NCI-H1092 (cell line): ENCODE measurements at regions not wholly inside any gene's neighbourhood (a gene's known extent, or its start where the extent isn't known, plus 50 kb on each side); places are given as distances from the start of the nearest gene placed in this dataset.
"Not testable (repeated sequence)": the region's sequence is repeated elsewhere in the genome, so short reads cannot be mapped to it uniquely, and the experiment has no call there.

Experiments used
- DNase-seq: peaks from one replicate; lab custom pipeline; 2025; lab: John Stamatoyannopoulos, UW

DNA sequence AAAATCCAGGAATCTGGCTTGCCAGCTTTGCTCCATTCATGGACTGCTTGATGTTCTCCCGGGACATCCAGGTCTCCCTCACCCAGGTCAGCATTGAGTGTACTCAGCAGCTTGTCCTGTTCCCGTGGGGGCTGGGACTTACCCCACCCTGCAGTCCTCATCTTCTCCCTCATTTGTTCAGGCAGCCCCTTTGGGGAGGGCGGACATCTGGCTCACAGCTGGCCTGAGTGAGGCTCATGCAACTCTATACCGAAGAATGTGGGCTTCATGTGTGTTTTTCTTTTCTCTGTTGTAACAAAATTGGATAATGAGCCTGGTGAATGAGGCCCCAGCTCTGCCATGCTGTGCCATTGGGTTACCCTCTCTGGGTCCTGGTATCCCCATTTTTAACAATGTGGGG lies 227.7 kb upstream of the TENM4 start:
- no peak for DNase-seq

DNA sequence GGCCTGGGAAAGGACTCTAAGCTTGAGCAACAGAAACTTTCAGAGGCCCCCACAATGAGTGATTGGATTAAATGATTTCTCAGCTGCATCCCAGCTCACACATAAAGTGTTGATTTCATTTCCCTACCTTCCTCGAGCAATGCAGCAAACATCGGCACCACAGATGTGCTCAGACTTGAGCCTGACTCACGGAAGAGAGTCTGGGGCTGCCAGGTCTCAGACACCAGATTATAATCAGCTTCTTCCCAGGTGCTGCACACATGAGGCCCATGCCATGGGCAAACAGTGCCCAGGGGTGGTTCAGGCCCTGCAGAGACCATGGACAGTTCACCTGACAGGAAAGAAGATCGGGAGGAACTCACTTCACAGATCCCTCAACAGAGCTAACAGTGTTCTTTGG lies 226.6 kb upstream of the TENM4 start:
- DNase-seq, result no peak

DNA sequence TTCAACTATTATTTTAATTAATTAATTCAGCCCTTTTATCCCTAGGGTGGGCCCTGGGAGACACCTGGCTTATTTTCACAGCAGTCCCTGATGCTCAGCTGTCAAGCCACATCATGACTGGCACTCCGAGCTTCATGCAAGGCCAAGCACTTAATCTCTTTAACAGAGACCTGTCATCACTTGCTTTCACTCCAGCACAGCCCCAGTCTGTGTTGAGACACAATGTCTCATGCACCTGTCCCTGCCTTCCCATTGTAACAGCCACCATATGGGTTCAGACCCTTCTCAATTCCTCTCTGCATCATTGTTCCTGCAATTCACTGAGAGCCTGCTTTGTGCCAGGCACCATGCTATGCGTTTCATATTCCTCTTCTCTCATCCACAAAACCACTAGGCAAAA lies 222.2 kb upstream of the TENM4 start:
- DNase-seq, result peak; percentile 40

DNA sequence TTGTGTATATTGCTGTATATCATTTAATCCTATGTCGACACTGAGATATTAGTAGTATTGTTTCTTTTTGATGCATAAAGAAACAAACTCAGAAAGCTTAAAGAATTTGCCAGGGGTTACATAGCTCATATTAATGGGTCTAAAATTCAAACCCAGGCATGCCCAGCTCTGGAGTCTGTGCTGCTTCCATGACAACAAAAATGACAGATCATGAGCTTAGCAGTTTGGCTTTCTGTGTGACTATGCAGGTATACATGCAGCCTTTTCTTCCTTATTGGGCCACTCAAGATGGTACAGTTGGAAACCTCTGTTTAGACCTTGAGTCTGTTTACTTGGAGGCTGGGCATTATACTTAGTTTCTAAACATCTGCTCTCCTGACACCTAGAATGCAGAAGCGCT lies 220.5 kb upstream of the TENM4 start:
- no peak for DNase-seq

DNA sequence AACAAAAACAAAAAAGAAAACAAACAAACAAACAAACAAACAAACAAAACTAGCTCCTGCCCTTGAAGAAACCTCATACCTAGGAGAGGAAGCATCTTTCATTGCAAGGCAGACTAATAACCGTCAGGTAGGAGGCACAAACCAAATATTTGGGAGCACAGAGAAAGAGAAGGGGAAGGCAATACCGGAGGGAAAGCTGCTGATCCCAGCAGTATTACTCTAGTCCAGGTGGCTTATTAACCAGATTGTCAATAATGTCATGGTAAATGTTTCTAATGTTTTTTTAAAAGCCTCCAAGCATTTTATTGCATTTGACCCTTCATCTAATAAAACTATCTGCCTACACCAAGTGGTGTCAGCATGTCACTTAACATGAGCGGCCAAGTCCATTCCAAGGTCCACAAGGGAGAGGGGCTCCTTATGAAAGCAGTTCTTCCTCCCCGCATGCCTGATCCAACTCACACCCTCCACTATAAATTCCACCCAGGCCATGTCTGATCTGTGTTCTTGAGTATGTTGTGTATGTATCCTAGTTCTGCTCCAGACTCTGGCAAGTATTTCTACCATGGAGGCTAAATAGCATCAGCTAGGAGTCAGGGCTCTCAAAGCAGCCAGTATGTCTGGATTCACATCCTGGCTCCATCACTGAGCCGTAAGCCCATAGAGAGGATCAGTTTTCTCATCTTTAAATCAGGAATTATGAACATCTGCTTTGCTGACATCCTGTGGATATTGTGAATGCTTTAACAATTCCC lies 208.1 kb upstream of the TENM4 start:
- DNase-seq, result no peak

DNA sequence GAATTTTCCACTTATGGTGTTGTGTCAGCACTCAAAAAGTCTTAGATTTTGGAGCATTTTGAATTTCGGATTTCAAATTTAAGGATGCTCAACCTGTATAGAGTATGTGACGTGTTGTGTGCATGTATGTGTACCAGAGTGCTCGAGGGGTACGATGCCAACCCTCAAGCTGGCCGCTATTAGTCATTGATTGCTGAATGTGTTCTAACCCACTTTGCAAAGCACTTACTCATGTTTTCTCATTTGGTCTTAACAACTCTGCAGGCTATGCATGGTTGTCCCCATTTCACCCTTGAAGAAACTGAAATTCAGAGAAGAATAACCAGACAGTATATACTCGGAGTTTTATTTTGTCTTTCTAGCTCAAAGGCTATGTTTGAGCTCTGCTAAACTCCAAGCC lies 196.4 kb upstream of the TENM4 start:
- no peak for DNase-seq

DNA sequence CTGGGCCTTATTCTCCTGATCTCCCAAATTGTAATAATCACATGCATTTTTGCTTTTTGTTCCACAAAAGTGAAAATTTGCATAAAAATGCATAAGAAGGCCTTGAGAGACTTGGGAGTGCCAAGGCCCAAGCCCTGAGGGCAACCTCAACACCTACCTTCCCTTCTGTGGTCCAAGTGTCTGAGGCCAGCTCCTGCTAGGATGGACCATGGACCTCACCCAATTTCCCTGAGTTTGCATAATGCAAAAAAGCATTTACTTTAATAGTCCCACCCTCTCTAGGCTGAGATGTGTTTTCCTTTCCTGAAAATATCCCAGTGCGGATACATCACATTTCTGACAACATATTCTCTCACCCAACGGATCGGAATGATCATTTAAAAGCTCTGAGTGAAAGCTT lies 194.1 kb upstream of the TENM4 start:
- DNase-seq, result no peak

DNA sequence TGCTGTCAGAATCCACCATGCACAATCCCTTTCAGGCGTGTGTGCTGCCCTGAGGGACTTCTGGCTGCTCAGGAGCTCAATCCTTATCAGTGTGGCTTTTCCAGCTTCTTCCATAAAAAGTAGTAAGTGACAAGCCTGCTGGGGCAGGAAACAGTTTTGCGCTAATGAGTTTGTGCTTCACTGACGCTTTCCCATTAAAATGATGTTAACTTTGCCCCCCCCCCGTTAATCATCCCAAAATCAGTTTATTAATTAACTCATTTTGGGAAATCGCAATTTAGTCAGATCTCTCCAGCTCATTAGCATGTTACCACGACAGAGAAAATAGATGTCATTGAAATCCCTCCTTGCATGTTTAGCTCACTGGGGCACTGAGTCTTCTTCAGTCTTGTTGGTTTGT lies 186.5 kb upstream of the TENM4 start:
- no peak for DNase-seq

DNA sequence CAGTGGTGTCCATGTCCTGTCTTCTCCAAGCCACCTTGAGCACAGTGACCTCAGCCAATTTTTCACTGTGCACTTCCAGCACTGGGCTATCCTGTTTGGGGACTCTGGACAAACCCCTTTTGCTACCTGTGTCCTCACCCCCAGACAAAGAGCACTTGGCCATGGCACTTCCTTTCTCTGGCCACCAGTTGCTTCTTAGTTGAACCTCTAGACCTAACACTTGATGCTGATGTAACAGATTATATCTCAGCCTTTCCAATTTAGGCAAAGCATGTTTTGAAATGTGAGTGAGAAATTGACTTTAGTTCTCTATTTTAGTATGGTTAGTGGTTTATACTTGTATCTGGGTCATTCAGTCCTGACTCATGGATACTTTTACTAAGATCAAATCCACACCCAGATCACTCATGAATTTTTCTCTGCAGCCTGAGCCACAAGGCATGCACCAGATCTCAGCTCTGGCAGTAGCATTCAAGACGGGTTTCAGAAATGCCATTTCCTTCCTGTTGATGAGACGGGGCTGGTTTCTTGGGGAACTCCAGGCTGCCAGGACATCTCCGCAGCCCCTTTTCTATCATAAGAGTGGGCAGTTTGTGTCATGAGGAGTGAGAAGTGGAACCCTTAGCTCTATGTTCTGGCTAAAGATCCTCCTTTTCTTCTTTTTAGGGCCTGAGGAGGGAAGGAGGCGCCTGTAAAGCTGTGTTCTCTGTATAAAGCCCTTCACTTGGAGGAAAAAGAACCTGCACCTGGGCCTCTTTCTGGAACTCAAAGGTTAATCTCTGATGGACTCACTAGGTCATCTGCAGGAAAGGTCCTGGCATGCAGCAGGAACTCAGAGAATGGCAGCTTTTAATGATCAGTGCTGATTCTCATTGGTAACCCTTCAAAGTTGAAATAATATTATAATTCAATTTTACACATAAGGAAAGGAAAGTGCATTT lies 185.6 kb upstream of the TENM4 start:
- no peak for DNase-seq

DNA sequence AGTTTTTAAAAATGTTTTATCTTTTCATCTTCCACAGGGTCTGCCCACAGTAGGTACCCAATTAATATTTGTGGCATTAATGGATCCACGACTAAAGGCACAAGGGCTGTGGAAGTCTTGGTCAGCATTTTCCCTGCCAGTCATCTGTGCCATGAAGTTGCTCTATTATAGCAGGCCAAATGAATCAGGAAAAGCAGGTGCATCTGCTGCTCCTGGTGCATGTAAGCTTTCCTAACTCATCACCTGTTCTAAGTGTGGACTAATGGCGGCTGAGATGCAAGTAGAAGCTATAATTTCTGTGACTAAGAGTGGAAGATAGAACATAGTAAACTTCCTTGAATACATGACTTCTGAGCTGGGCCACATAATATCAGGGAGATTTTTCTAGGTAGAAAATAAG lies 182.5 kb upstream of the TENM4 start:
- DNase-seq, result no peak

DNA sequence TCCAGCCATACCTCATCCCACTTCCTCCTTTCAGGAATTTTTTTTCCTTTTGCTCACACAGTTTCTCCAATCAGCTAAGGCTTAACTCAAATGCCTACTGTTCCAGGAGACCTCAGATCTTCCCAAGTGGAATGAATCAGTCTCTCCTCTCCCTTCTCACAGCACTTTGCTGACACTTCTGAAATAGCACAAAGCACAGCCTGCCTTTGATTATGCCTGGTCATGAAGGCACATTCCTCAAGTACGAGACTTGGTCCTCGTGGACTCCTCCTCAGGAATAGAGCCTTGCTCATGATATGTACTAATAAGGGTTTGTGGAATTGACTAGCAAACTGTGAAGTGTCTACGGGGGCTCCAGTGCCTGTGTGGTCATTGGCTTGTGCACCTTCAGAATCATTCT lies 176.7 kb upstream of the TENM4 start:
- DNase-seq, result no peak

DNA sequence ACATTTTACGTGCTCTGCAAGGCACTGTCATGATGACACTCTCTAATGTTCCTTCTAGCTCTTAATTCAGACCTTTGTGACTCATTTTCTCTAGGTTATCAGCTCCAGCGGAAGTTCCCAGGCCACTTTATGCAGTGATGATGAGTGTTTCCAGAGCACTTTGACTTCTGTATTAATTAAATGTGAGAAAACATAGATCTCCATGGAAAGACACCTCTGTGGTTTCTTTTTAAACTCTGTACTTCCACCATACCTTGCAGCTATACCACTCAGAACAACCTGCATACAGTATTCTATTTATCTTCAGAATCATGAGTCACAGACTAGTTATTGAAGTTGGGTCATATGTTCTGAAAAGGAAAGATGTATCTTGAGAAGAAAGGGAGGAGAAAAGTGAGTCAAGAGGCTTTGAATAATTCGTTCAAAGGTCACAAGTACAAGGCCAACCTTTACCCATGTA lies 175.6 kb upstream of the TENM4 start:
- DNase-seq, result no peak

DNA sequence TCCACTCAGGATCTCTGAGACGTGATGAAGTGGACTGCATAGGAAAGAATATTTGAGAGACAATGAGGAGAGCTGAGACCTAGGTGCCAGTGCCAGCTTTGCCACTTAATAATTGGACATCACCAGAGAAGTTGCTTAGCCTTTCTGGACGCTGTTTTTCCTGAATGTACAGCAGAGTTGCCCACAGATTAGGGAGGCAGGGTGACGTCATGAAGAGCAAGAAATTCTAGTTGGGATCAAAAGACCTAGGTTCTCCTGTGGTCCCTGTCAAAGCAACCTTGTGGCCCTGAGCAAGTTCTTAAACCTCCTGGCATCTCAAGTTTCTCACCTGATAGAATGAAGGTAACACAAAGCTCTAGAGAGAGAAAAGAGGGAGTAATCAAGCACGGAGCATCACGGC lies 174.6 kb upstream of the TENM4 start:
- DNase-seq, result no peak

DNA sequence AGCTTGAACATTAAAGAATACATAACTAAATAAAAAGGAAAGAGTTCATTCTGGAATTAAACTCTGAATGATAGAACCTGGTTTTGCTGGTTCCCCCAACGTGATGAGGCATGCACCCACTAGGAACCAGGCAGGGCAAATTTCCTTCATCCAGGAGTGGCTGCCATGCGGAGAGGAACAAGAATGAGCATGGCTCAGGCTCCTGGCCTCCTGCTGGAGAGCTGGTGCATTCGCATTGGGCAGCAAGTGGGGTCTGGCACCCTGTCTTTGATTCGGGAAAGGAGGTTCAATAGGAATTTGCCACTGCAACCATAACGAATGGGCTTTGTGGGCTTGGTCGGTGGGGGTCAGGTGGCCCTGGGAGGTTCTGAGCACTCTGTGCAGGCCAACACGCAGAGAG lies 169.8 kb upstream of the TENM4 start:
- DNase-seq, result no peak

DNA sequence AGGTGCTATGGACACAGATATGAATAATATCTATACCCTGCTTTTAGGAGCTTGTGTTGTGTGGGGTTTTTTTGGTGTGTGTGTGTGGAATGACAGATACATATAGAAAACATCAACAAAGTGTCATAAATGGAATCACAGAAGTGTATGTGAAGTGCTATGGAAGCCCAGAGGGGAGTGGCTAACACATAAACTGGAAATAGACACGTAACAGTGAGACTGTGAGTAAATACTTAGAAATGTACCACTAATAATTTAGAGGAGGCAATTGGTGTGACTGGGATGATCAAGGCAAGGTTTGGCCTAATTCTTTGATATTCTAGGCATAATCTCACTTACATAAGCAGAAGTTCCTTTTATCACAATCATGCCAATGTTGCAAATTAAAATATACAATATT lies 169.3 kb upstream of the TENM4 start:
- DNase-seq, result no peak

DNA sequence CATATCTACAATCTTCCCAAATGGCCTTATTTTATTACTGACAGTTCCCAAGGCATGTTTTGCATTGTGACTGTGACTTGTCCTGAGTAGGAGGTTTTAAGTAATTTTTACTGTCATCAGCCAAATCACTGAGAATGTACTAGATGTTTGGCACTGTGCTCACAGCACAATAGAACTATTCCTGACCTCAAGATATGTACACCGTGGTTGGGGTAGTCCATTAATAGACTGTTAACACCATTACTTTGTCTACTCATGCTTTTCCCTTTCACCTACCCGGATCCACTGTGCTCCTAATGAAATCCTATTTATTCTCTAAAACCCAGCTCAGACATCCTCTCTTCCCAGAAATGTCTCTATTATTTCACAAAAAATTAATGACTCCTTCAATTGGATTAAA lies 168.7 kb upstream of the TENM4 start:
- DNase-seq, result no peak

DNA sequence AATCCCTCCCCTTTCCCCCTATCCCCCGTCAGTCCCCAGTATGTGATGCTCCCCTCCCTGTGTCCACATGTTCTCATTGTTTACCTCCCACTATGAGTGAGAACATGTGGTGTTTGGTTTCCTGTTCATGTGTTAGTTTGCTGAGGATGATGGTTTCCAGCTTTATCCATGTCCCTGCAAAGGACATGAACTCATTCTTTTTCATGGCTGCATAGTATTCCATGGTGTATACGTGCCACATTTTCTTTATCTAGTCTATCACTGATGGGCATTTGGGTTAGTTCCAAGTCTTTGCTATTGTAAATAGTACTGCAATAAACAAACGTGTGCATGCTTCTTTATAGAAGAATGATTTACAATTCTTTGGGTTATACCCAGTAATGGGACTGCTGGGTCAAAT lies 165.6 kb upstream of the TENM4 start:
- DNase-seq, result not testable (repeated sequence)

DNA sequence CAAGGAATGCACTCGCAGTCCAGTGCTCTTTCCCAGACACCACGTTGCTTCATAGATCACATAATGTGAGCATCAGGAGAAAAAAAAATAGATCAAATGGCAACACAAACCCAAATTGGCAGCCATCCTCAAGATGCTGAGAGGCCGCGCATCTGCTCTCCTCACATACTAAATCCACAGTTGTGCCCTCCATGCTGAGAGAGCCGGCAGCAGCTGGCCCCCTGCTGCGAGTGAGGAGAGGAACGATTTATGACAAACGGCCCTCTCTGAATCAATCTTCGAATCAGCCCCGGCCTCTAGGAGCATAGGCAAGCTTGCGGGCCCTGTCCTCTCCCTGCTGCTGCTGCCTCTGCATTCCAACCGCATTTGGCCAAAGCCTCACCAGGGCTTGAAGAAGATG lies 159.9 kb upstream of the TENM4 start:
- DNase-seq, result no peak

DNA sequence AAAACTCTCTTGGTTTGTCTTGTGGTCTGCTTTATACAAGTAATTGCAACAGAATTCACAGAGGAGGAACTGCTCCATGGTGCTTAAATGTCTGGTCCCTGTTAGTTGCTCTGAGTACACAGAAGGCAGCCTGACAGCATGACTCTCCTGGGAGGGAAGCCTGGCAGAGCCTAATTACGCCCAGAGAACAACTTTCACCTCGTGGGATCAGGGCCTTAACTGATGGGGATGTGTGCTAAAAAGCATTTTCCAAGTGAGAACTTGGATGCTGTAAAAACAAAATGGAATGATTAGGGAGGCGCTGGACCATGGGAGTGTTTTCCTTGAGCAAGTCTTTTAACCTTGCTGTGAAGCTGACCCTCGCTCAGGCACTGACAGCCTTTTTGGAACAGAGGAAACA lies 154.0 kb upstream of the TENM4 start:
- DNase-seq, result no peak

DNA sequence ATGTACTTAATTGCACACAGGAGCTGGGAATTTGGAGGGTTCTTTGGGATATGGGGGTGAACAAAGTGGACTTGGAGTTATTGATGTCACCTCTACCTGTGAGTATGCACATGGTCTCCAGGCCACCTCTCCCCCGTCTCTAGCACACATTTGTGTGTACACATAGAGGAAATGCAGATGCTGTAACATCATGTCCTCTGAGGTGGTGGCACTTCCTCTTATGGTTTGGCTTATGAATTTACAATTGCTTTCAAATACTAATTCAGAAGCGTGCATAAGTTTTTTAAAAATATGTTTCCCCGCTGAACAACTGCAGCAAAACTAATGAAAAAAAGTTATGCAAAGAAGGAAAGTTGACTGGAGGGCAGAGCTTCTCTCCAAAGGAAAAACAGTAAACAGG lies 152.0 kb upstream of the TENM4 start:
- no peak for DNase-seq

DNA sequence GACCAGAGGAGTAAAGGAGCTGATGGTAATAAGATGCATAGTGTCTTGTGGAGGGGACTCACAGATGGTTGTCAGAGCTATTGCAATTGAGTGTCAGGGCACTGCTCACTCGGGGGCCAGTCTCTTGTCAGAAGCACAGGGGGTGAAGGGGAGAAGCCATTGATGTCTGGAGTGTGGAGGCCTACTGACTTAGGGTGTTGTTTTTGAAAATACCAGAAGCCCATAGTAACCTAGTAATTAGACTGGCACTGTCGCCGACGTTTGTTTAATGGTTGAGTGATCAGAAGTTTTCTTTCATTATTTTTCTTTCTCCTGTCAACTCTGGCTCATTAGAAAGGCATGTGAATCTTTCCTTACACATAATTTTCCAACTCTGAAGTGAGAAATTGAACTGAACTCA lies 151.6 kb upstream of the TENM4 start:
- no peak for DNase-seq

DNA sequence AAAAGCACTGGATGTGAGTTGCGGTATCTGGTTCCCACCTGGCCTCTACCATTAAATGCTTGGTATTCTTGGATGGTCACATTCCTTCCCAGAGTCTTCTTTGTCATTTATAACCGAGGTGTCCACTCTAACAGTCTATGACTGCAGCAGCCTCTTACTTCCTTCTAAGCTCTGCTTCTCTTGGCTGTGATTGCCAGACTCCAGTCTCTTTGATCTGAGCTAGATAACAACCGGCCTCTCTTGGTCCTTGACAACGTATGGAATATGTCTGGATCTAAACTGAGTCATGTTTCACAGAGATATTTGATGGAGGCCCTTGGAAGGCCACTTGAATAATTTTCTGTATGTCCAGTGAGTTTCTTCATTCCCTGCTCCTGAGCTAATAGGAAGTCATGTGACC lies 141.6 kb upstream of the TENM4 start:
- DNase-seq, result no peak

DNA sequence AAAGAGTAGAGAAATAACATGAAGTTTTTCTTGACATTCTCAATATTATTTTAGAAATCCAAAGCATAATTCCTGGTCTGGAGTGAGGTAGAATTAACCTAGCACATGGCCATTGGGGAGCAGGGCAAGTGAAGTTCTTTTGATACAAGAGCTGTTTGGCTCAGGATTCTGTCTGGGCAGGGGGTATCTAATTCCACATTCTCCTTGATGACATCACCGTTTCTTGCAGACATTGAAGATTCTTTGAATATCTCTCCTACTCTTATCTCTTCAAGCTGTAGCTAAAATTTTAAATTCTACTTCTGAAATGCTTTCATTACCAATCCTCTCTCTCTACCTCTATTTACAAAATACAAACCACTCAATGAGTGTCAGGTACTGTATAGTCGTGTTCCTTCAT lies 138.2 kb upstream of the TENM4 start:
- DNase-seq, result no peak
